ENCODE measurements at regions not wholly inside any gene's neighbourhood (a gene's known extent, or its start where the extent isn't known, plus 50 kb on each side); places are given as distances from the start of the nearest gene placed in this dataset.

- H3K9me3 Mint-ChIP-seq = no peaks in the 10 kb centered on the region
- no peak for TF ChIP-seq CTCF (IDR thresholded peaks at IDR 0.05)
- intact Hi-C loops (cut with micrococcal nuclease) = loop anchor here (1.0 kb wide), 1 partner anchor 21 kb away; no protein-coding TSS in a partner anchor
- peak overlapping the region; percentile 73 for H3K27ac Mint-ChIP-seq
- ChIA-PET CTCF (interaction anchor here (0.7 to 7.5 kb wide), 7 partner anchors 13 to 96 kb away, joined by 3 to 142 read pairs (median 47); no protein-coding TSS in a partner anchor), POLR2A (interaction anchor here (1.1 to 11.2 kb wide), 13 partner anchors 16 to 532 kb away, joined by 3 to 325 read pairs (median 10); partner anchors contain the start of gene TNRC6C)
- H3K36me3 Mint-ChIP-seq (ENCODE audit: low read depth) = no peaks in the 10 kb centered on the region
- no peaks in the 10 kb centered on the region for H3K27me3 Mint-ChIP-seq
- ATAC-seq (ENCODE audit: low read depth) (no peak), DNase-seq (peak; percentile 15)
- no peak overlapping the region for H3K4me3 Mint-ChIP-seq
- H3K4me1 Mint-ChIP-seq = peaks cover 74% of the 10 kb centered on the region
Measured at GRCh38 chr17:77426676-77427386, 286.1 kb downstream of the SEC14L1 start.

GRCh38 chr17:77427391-77427991 lies 286.7 kb downstream of the SEC14L1 start:
- no peak for ATAC-seq (ENCODE audit: low read depth)
- no peak overlapping the region for H3K4me3 Mint-ChIP-seq

GRCh38 chr17:77428020-77428748 lies 287.4 kb downstream of the SEC14L1 start:
- Mint-ChIP-seq H3K36me3 (ENCODE audit: low read depth) (no peaks in the 10 kb centered on the region), H3K9me3 (no peaks in the 10 kb centered on the region), H3K27me3 (no peaks in the 10 kb centered on the region), H3K27ac (peak overlapping the region; percentile 87), H3K4me3 (peak overlapping the region; percentile 70), H3K4me1 (peaks cover 78% of the 10 kb centered on the region)
- intact Hi-C loops (cut with micrococcal nuclease) = no loop called here
- ATAC-seq (ENCODE audit: low read depth) (peak; percentile 49), DNase-seq (peak; percentile 26)
- ChIA-PET POLR2A (interaction anchor here (0.5 to 11.2 kb wide), 25 partner anchors 11 to 699 kb away, joined by 3 to 325 read pairs (median 6); partner anchors contain the start of gene TNRC6C), CTCF (interaction anchor here (1.3 to 7.5 kb wide), 12 partner anchors 12 to 102 kb away, joined by 4 to 142 read pairs (median 26); no protein-coding TSS in a partner anchor)
- TF ChIP-seq CTCF (IDR thresholded peaks at IDR 0.05) = no peak

More at GRCh38 chr17:77427391-77427991, 286.7 kb downstream of the SEC14L1 start:
- TF ChIP-seq CTCF (IDR thresholded peaks at IDR 0.05) = no peak
- peak; percentile 15 for DNase-seq
- Mint-ChIP-seq H3K36me3 (ENCODE audit: low read depth) (no peaks in the 10 kb centered on the region), H3K27ac (peak overlapping the region; percentile 87), H3K9me3 (no peaks in the 10 kb centered on the region), H3K4me1 (peaks cover 78% of the 10 kb centered on the region), H3K27me3 (no peaks in the 10 kb centered on the region)
- intact Hi-C loops (cut with micrococcal nuclease) = loop anchor here (1.0 kb wide), 1 partner anchor 21 kb away; no protein-coding TSS in a partner anchor
- CTCF ChIA-PET = interaction anchor here (0.7 to 7.5 kb wide), 8 partner anchors 13 to 96 kb away, joined by 3 to 142 read pairs (median 40); no protein-coding TSS in a partner anchor
- POLR2A ChIA-PET = interaction anchor here (1.1 to 11.2 kb wide), 15 partner anchors 16 to 531 kb away, joined by 3 to 325 read pairs (median 7); partner anchors contain the start of gene TNRC6C

- no peaks in the 10 kb centered on the region for H3K27me3 Mint-ChIP-seq
- ChIA-PET CTCF (interaction anchor here (1.4 to 7.5 kb wide), 14 partner anchors 11 to 106 kb away, joined by 4 to 142 read pairs (median 18); no protein-coding TSS in a partner anchor), POLR2A (interaction anchor here (0.5 to 11.2 kb wide), 27 partner anchors 12 to 914 kb away, joined by 3 to 325 read pairs (median 6); partner anchors contain the start of gene TNRC6C)
- intact Hi-C loops (cut with micrococcal nuclease) = no loop called here
- DNase-seq = no peak
- peak overlapping the region; percentile 70 for H3K4me3 Mint-ChIP-seq
- no peaks in the 10 kb centered on the region for H3K9me3 Mint-ChIP-seq
- peaks cover 84% of the 10 kb centered on the region for H3K4me1 Mint-ChIP-seq
- peak overlapping the region; percentile 87 for H3K27ac Mint-ChIP-seq
- H3K36me3 Mint-ChIP-seq (ENCODE audit: low read depth) = no peaks in the 10 kb centered on the region
- ATAC-seq (ENCODE audit: low read depth) = peak; percentile 21
- TF ChIP-seq CTCF (IDR thresholded peaks at IDR 0.05) = no peak
Measured at GRCh38 chr17:77428749-77429368, 288.1 kb downstream of the SEC14L1 start.

Measured in activated B cell treated with CpG ODN at 0.5 μM for 24 hours (primary cell).